PC-9 (cell line): ENCODE measurements at regions not wholly inside any gene's neighbourhood (a gene's known extent, or its start where the extent isn't known, plus 50 kb on each side); places are given as distances from the start of the nearest gene placed in this dataset.

Experiments
- BruUV-seq: library from RNA; stranded (reverse); fragments of 400-500 nt; replicated peaks from 2 replicates; lab custom pipeline; 2021; lab: Mats Ljungman, UMichigan
- CTCF ChIA-PET: fragments of 300-600 bp; sonication (Branson Sonifier 250); formaldehyde crosslinking; loops from one replicate; lab custom pipeline; 2022; ENCODE audit warnings: antibody characterized with exemption; lab: Charles Lee
- POLR2A ChIA-PET: fragments of 300-600 bp; sonication (Branson Sonifier 250); formaldehyde crosslinking; loops from one replicate; lab custom pipeline; 2022; ENCODE audit warnings: antibody characterized with exemption; ENCODE audit not compliant: unreplicated experiment; lab: Charles Lee
- DNase-seq, 2 experiments: peaks; one replicate each; pipeline versions ENCODE4 v3.0.0 to v3.0.0-alpha.2; 2015 to 2022; ENCODE audit warnings: mixed read lengths in 1 of 2
- H2AFZ ChIP-seq: fragments of 200-600 bp; sonication (generic); 2 replicates; pipeline ENCODE4 v1.8.1; 2017; ENCODE audit warnings: antibody characterized with exemption
- H3F3A ChIP-seq: fragments of 200-600 bp; sonication (generic); 2 replicates; pipeline ENCODE4 v1.8.1; 2017; ENCODE audit warnings: antibody characterized with exemption, mild to moderate bottlenecking, low read depth; ENCODE audit not compliant: insufficient read depth
- H3K27ac ChIP-seq: fragments of 200-600 bp; sonication (generic); 2 replicates; pipeline ENCODE4 v1.6.1; 2016; ENCODE audit warnings: mixed run types
- H3K27me3 ChIP-seq: fragments of 200-600 bp; sonication (generic); 2 replicates; pipeline ENCODE4 v1.6.1; 2016; ENCODE audit warnings: low read depth, mixed run types; ENCODE audit not compliant: insufficient read depth
- H3K36me3 ChIP-seq: fragments of 200-600 bp; sonication (generic); 2 replicates; pipeline ENCODE4 v1.6.1; 2016; ENCODE audit warnings: low read depth, mixed run types
- H3K4me1 ChIP-seq: fragments of 200-600 bp; sonication (generic); replicated peaks from 2 replicates; pipeline ENCODE4 v1.6.1; 2016; ENCODE audit warnings: mixed run types; ENCODE audit not compliant: insufficient read depth
- H3K4me2 ChIP-seq: fragments of 200-600 bp; sonication (generic); 2 replicates; pipeline ENCODE4 v1.6.1; 2017; ENCODE audit warnings: mixed run types
- H3K4me3 ChIP-seq: fragments of 200-600 bp; sonication (generic); 2 replicates; pipeline ENCODE4 v1.6.1; 2016; ENCODE audit warnings: mixed run types
- H3K79me2 ChIP-seq: fragments of 200-600 bp; sonication (generic); 2 replicates; pipeline ENCODE4 v1.6.1; 2017; ENCODE audit warnings: low read depth, mixed run types
- H3K9me2 ChIP-seq: fragments of 200-600 bp; sonication (generic); 2 replicates; pipeline ENCODE4 v1.8.1; 2017; ENCODE audit warnings: mild to moderate bottlenecking; ENCODE audit not compliant: insufficient read depth
- H3K9me3 ChIP-seq: fragments of 200-600 bp; sonication (generic); 2 replicates; pipeline ENCODE4 v1.8.1; 2016; ENCODE audit warnings: low read depth; ENCODE audit not compliant: insufficient read depth
- H4K20me1 ChIP-seq: fragments of 200-600 bp; sonication (generic); 2 replicates; pipeline ENCODE4 v1.8.1; 2017; ENCODE audit not compliant: insufficient read depth
- EZH2 ChIP-seq: fragments of 200-600 bp; sonication (generic); IDR thresholded peaks from 2 replicates; pipeline ENCODE4 v1.8.0; 2017; ENCODE audit warnings: antibody characterized with exemption, low read depth
- intact Hi-C: fragments of 100-400 bp; cut with micrococcal nuclease; formaldehyde crosslinking; loops from one replicate; pipeline ENCODE4 v1.10.0; 2022; ENCODE audit not compliant: unreplicated experiment
- TF ChIP-seq, protein P1 (sequence below): fragments of 200-600 bp; sonication (generic); conservative IDR thresholded peaks from 2 replicates; pipeline ENCODE4 v1.6.1; 2017; ENCODE audit warnings: mixed run types, antibody characterized with exemption, mild to moderate bottlenecking, moderate library complexity

DNA sequence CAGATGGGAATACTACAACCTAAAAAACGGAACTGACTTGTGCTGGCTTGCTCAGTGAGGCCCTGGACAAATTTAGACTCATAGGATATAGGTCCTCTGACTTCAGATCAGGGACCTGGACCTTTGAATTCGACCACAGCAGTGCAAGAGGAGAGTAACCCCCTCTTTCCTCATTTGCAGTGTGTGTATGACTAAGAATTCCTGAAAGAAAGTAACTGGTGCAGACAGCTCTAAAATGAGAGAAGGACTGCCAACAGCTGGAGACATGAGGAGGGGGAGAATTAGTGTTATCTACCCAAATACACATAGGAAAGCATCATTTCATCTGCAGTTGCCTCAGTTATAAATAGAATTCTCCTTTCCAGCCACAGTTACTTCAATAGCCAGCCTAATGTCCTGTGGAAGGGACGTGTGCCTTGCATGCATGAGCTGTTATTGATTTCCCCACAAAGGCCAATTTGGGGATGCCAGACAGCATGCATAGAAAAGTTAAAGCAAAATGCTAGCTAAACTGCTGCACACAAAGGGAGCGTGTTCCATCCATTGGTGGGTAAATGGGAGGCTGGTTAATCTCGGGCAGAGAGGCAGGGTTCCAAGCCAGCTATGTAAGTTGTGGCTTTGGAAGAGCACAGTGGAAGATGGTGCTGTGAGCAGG lies 442.7 kb downstream of the CDK5RAP2 start:
- H3K9me2 ChIP-seq = no peaks in the 10 kb centered on the region
- DNase-seq = no peak
- H2AFZ ChIP-seq = no peak overlapping the region
- POLR2A ChIA-PET = no interaction called here
- no peaks in the 10 kb centered on the region for H3K4me1 ChIP-seq
- H3K4me2 ChIP-seq = no peak overlapping the region
- H3K79me2 ChIP-seq = no peaks in the 10 kb centered on the region
- H3F3A ChIP-seq = no peaks in the 10 kb centered on the region
- H3K9me3 ChIP-seq = no peaks in the 10 kb centered on the region
- TF ChIP-seq, protein P1, sequence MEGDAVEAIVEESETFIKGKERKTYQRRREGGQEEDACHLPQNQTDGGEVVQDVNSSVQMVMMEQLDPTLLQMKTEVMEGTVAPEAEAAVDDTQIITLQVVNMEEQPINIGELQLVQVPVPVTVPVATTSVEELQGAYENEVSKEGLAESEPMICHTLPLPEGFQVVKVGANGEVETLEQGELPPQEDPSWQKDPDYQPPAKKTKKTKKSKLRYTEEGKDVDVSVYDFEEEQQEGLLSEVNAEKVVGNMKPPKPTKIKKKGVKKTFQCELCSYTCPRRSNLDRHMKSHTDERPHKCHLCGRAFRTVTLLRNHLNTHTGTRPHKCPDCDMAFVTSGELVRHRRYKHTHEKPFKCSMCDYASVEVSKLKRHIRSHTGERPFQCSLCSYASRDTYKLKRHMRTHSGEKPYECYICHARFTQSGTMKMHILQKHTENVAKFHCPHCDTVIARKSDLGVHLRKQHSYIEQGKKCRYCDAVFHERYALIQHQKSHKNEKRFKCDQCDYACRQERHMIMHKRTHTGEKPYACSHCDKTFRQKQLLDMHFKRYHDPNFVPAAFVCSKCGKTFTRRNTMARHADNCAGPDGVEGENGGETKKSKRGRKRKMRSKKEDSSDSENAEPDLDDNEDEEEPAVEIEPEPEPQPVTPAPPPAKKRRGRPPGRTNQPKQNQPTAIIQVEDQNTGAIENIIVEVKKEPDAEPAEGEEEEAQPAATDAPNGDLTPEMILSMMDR = no peak
- TF ChIP-seq EZH2 = no peak
- CTCF ChIA-PET = no interaction called here
- no peaks in the 10 kb centered on the region for H4K20me1 ChIP-seq
- H3K27ac ChIP-seq = no peak overlapping the region
- no peaks in the 10 kb centered on the region for H3K36me3 ChIP-seq
- H3K27me3 ChIP-seq = no peaks in the 10 kb centered on the region
- H3K4me3 ChIP-seq = no peak overlapping the region
- no TSS peak for BruUV-seq
- intact Hi-C loops = no loop called here

DNA sequence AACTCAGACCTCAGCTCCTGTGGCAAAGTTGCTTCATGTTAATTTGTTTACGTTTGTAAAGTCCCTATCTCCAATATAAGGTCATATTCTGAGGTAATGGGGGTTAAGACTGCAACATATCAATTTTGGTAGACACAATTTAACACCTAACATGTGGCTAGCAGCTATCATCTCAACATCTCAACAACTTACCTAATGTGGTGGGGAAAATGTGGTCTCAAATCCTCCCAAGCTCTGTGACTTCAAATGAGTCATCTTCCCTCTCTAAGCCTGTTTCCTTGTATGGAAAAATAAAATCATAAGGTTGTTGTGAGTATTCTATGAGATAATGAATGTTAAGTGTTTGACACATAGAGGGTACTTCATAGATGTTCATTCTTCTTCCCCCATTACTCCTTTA lies 443.3 kb downstream of the CDK5RAP2 start:
- DNase-seq = no peak
- POLR2A ChIA-PET = no interaction called here
- H3K9me2 ChIP-seq = no peaks in the 10 kb centered on the region
- CTCF ChIA-PET = no interaction called here
- H2AFZ ChIP-seq = no peak overlapping the region
- no peaks in the 10 kb centered on the region for H3K27me3 ChIP-seq
- H4K20me1 ChIP-seq = no peaks in the 10 kb centered on the region
- H3K4me3 ChIP-seq = no peak overlapping the region
- no peaks in the 10 kb centered on the region for H3F3A ChIP-seq
- H3K4me1 ChIP-seq = no peaks in the 10 kb centered on the region
- no peaks in the 10 kb centered on the region for H3K79me2 ChIP-seq
- H3K9me3 ChIP-seq = no peaks in the 10 kb centered on the region
- intact Hi-C loops = no loop called here
- H3K4me2 ChIP-seq = no peak overlapping the region
- H3K36me3 ChIP-seq = no peaks in the 10 kb centered on the region
- no TSS peak for BruUV-seq
- H3K27ac ChIP-seq = no peak overlapping the region
- TF ChIP-seq EZH2 = no peak
- TF ChIP-seq, protein P1 = no peak

DNA sequence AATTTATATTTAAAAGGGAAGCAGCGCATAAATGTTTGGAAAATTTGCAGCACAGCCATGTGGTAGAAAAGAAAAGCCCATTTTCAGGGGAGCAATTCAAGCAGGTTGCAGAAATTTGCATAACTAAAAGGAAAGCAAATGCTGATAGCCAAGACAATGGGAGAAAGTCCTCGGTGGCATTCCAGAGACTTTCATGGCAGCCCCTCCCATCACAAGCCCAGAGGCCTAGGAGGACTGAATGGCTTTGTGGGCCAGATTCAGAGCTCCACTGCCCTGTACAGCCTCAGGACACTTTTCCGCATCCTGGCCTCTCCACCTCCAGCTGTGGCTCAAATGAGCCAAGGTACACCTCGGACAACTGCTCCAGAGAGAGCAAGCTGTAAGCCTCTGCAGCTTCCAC lies 462.9 kb downstream of the CDK5RAP2 start:
- DNase-seq = no peak
- Histone ChIP-seq H3K27ac (no peak overlapping the region), H3K4me2 (no peak overlapping the region), H3K79me2 (no peaks in the 10 kb centered on the region), H4K20me1 (no peaks in the 10 kb centered on the region), H3K9me3 (no peaks in the 10 kb centered on the region), H3K27me3 (no peaks in the 10 kb centered on the region), H3K9me2 (no peaks in the 10 kb centered on the region), H2AFZ (no peak overlapping the region), H3K36me3 (no peaks in the 10 kb centered on the region), H3F3A (no peaks in the 10 kb centered on the region), H3K4me3 (no peak overlapping the region), H3K4me1 (no peaks in the 10 kb centered on the region)
- TF ChIP-seq, protein P1 = no peak
- no peak for TF ChIP-seq EZH2
- intact Hi-C loops = no loop called here
- CTCF ChIA-PET = no interaction called here
- POLR2A ChIA-PET = no interaction called here
- BruUV-seq = no TSS peak
